Hematopoietic multipotent progenitor cell treated with erythropoietin and hydrocortisone succinate and interleukin-3 and kit ligand, for 4 days (in vitro differentiated cells): ENCODE measurements at regions not wholly inside any gene's neighbourhood (a gene's known extent, or its start where the extent isn't known, plus 50 kb on each side); places are given as distances from the start of the nearest gene placed in this dataset.
A peak's percentile ranks its signal among the peaks of the same experiment; 100 is the strongest.

Experiments used
- DNase-seq: peaks from one replicate; pipeline ENCODE4 v3.0.0-alpha.2; 2015

DNA sequence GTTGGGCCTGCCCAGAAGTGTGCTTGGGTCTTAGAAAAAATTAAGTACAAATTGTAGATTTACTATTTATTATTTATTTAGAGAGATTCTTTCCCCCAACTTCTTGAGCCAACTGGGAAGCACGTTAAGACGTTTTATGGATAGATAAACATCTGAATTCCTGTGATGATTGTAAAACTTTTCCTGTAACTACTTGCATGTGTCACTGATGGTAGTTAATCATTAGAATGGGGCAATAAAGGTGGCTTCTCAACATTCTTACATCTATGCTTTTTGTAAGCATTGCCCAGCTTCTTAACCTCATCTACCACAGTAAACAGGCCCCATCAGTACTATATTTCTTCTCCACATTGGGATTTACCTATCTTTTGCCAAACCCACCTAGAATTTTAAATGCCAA, 559.8 kb downstream of the LMO4 start:
- no peak for DNase-seq

GRCh38 chr1:87894062-87894461, 565.4 kb downstream of the LMO4 start:
- no peak for DNase-seq

- DNase-seq: no peak
These were observed 568.8 kb downstream of the LMO4 start for GRCh38 chr1:87897481-87897880.

GRCh38 chr1:87898431-87898830, 569.8 kb downstream of the LMO4 start:
- no peak for DNase-seq

GRCh38 chr1:87899017-87899416, 570.3 kb downstream of the LMO4 start:
- no peak for DNase-seq

DNA sequence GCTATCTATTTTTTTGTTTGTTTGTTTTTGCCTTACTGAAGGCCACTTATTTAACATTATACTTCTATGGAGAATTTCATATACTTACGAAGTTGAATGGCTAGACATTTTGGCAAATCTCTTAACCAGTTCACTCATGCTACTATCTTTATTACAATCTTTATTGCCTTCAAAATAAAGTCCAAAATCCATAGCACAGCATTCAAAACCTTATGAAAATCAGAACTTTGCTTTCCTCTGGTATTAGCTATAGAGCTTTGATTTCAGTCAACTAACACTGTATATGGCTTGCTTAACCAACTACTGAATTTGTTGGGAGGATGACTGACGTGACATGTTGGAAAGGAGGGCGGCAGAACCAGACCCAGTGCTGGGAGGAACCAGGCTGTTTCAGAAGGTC, 571.1 kb downstream of the LMO4 start:
- DNase-seq: no peak

DNA sequence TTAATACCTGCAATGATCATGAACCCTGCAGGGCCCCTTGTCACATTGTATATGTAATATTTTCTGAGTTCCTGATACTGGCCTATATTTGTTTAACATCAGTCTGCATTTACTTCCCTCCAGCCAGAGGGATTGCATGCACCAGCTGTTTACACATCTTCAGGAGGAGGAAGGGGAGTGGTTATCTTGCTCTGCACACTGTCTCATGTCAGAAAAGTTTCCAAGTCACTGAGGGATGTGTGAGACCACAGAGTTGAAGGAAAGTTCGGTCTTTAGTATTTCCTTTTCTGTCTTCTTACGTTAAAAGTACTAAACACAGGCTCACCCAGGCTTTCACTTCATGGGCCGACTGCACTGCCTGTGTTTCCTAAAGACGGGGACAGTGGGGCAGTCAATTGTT, 574.1 kb downstream of the LMO4 start:
- DNase-seq: peak; percentile 92

DNA sequence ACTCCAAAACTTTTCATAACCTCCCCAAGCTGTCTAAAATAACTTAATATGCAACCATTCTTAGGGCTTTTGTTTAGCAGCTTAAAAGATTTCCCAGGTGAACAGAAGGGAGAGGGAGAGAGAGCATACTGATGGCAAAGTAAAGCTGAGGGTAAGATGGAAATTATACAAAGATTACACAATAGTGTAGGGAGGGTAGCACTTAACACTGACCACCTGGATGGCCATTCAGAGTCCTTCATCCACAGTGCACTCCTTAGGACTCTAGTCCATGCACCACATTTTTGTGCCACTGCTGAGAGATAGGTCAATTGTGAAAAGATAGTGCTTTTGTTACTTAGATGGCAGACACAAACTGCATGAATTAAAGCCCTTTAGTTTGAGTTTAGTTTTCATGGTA, 574.6 kb downstream of the LMO4 start:
- DNase-seq: no peak

- DNase-seq: no peak
These were observed 576.0 kb downstream of the LMO4 start for GRCh38 chr1:87904651-87905050.

DNA sequence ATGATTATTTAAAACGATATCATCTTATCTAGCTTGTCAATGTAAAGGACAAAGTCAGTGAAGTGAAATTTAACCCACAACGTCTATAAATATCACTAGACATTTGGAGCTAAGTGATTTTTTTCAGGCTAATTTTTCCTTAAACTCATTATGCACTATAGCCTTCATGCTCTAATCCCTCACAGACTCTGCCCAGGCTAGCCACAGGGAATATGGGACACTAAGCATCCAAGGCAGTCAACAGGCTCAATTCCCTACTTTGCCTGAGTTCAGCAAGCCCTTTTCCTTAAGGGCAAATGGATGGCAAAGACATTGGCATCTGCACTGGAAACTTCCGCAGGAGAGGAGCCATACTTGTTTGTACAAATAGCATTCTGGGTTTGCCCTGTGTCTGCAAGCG, 577.0 kb downstream of the LMO4 start:
- no peak for DNase-seq

GRCh38 chr1:87906078-87906477, 577.4 kb downstream of the LMO4 start:
- DNase-seq: no peak

DNA sequence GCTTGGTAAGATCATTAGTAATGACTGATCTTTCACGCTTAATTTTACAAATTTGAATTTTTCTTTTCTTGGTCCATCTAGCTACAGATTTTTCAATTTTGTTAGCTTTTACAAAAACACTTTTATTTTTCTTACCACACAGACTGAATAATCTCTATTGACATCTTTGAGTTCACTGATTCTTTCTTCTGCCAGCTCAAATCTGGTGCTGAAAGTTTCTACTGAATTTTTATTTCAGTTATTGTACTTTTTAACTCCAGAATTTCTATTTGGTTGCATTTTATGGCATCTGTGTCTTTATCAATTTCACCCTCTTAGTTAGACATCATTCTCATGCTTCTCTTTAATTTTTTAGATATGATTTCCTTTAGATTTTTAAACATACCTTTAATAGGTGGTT, 584.7 kb downstream of the LMO4 start:
- DNase-seq: no peak

- DNase-seq: no peak
These were observed 585.7 kb downstream of the LMO4 start for GRCh38 chr1:87914396-87914795.

DNA sequence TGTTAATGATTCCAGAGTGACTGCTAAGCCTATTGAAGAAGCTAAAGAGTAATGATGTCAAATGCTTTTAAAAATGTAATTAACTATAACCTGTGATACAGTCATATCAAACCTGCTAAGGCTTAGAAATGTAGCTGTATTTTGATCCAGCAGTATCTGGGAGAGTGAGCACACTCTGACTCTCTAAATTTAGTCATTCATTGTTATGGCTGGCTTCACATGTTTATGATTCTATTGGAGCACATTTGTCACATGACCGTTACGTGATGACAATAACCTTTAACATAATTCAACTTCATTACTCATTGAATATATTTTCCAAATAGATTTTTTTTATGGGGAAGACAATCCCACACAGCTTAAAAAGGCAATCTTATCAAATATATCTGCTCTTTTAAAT, 587.1 kb downstream of the LMO4 start:
- no peak for DNase-seq

GRCh38 chr1:87916965-87917364, 588.3 kb downstream of the LMO4 start:
- DNase-seq: no peak

DNA sequence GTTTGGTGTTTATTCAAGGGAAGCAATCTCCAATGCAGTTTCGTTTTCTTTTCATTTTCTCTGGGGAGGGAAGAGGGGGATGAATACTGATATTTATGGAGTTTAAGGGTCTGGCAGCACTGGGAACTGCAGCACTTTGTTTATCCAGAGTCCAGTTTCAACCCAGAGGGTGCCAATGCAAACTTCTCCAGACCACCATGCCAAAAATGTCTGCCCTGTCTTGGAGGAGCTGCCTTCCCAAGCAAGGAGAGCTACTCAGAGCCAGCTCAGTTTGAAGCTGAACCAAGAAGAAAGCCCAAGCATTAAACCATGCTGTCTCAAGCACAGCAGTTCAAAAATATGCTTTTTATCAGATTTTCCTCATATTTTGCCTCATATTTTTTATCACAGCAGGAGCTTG, 589.7 kb downstream of the LMO4 start:
- DNase-seq: no peak

- no peak for DNase-seq
These were observed 594.2 kb downstream of the LMO4 start for GRCh38 chr1:87922885-87923284.

- DNase-seq: no peak
These were observed 597.6 kb downstream of the LMO4 start for GRCh38 chr1:87926131-87926830.

GRCh38 chr1:87926921-87927320, 598.2 kb downstream of the LMO4 start:
- no peak for DNase-seq

DNA sequence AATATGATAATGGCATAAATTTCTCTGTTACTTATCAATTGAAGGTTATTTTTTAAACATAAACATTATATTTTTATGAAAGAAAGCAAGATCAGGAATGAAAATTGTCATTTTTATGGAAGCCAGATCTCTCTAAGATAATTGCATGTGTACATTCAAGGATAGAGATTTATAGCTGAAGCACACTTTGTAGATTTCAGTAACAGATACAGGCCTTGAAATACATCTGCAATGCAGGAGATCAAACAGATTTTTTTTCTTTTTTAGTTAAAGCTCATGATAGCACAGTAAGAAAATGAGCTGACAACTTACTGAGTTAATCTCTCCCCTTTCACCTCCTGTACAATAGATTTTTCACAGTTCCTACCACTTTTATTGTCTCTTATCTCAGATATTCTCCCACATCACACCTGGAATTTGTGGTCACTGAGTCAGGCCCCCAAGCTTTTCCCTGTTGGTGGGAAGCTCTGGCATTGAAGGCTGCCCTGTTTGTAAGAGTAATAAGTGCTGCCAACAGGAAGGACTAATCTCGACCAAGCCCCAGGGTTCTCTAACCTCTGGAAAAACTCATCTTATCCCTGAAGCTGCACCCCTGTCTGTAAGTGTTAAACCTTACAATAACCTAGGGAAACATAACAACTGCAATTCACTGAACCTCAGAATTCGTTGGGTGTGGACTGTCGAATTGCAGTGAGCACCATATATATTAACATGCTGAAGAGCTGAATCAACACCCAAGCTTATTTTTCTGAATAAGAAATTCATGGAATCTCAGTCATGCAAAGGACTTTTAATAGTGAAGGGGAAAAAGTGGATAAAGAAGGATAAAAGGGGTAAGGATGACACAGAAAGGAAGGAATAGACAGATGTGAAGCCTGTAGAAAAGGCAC, 599.0 kb downstream of the LMO4 start:
- no peak for DNase-seq

- DNase-seq: no peak
These were observed 599.9 kb downstream of the LMO4 start for GRCh38 chr1:87928623-87929022.

- no peak for DNase-seq
These were observed 601.2 kb downstream of the LMO4 start for GRCh38 chr1:87929906-87930305.

DNA sequence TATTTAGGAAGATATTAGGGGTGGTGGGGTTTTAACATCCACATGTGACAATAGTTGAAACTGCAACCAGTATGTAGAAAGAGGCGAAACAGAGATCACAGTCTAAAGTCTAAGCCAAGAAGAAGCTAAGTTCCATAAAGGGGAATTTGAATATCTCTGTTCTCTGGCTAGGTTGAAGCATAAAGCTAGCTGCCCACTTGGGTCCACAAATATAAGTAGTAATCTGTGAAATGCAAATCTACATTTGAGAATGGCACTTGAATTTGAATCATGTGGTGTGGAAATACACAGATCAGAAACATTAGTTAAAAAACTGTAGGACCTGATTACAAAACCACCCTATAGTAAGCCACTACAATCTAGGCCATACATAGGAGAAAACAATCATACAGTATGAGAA, 602.1 kb downstream of the LMO4 start:
- no peak for DNase-seq

- DNase-seq: no peak
These were observed 604.5 kb downstream of the LMO4 start for GRCh38 chr1:87933171-87933570.

DNA sequence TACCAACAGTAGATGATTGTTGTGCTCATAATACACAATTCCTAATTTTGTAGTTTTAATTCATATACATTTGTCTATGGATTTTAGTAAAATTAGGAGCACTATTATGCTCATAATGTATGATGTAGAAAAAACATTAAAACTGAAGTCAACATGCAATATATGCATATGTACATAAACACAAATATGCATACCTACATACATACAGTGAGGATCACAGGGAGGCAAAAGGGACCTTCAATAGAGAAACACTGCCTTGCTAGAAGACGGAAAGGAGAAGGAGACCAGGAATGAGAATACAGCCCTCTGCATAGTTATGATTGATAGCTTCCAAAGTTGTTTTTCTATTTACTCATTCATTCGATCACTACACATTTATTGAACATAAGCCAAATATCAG, 606.5 kb downstream of the LMO4 start:
- no peak for DNase-seq
